PC-9 (cell line): ENCODE measurements at regions not wholly inside any gene's neighbourhood (a gene's known extent, or its start where the extent isn't known, plus 50 kb on each side); places are given as distances from the start of the nearest gene placed in this dataset.

ENCODE experiments used
- BruUV-seq: library from RNA; stranded (reverse); fragments of 400-500 nt; replicated peaks from 2 replicates; lab custom pipeline; 2021; lab: Mats Ljungman, UMichigan
- CTCF ChIA-PET: fragments of 300-600 bp; sonication (Branson Sonifier 250); formaldehyde crosslinking; loops from one replicate; lab custom pipeline; 2022; ENCODE audit warnings: antibody characterized with exemption; lab: Charles Lee
- POLR2A ChIA-PET: fragments of 300-600 bp; sonication (Branson Sonifier 250); formaldehyde crosslinking; loops from one replicate; lab custom pipeline; 2022; ENCODE audit warnings: antibody characterized with exemption; ENCODE audit not compliant: unreplicated experiment; lab: Charles Lee
- DNase-seq, 2 experiments: peaks; one replicate each; pipeline versions ENCODE4 v3.0.0 to v3.0.0-alpha.2; 2015 to 2022; ENCODE audit warnings: mixed read lengths in 1 of 2
- H2AFZ ChIP-seq: fragments of 200-600 bp; sonication (generic); 2 replicates; pipeline ENCODE4 v1.8.1; 2017; ENCODE audit warnings: antibody characterized with exemption
- H3F3A ChIP-seq: fragments of 200-600 bp; sonication (generic); 2 replicates; pipeline ENCODE4 v1.8.1; 2017; ENCODE audit warnings: antibody characterized with exemption, mild to moderate bottlenecking, low read depth; ENCODE audit not compliant: insufficient read depth
- H3K27ac ChIP-seq: fragments of 200-600 bp; sonication (generic); 2 replicates; pipeline ENCODE4 v1.6.1; 2016; ENCODE audit warnings: mixed run types
- H3K27me3 ChIP-seq: fragments of 200-600 bp; sonication (generic); 2 replicates; pipeline ENCODE4 v1.6.1; 2016; ENCODE audit warnings: low read depth, mixed run types; ENCODE audit not compliant: insufficient read depth
- H3K36me3 ChIP-seq: fragments of 200-600 bp; sonication (generic); 2 replicates; pipeline ENCODE4 v1.6.1; 2016; ENCODE audit warnings: low read depth, mixed run types
- H3K4me1 ChIP-seq: fragments of 200-600 bp; sonication (generic); replicated peaks from 2 replicates; pipeline ENCODE4 v1.6.1; 2016; ENCODE audit warnings: mixed run types; ENCODE audit not compliant: insufficient read depth
- H3K4me2 ChIP-seq: fragments of 200-600 bp; sonication (generic); 2 replicates; pipeline ENCODE4 v1.6.1; 2017; ENCODE audit warnings: mixed run types
- H3K4me3 ChIP-seq: fragments of 200-600 bp; sonication (generic); 2 replicates; pipeline ENCODE4 v1.6.1; 2016; ENCODE audit warnings: mixed run types
- H3K79me2 ChIP-seq: fragments of 200-600 bp; sonication (generic); 2 replicates; pipeline ENCODE4 v1.6.1; 2017; ENCODE audit warnings: low read depth, mixed run types
- H3K9me2 ChIP-seq: fragments of 200-600 bp; sonication (generic); 2 replicates; pipeline ENCODE4 v1.8.1; 2017; ENCODE audit warnings: mild to moderate bottlenecking; ENCODE audit not compliant: insufficient read depth
- H3K9me3 ChIP-seq: fragments of 200-600 bp; sonication (generic); 2 replicates; pipeline ENCODE4 v1.8.1; 2016; ENCODE audit warnings: low read depth; ENCODE audit not compliant: insufficient read depth
- H4K20me1 ChIP-seq: fragments of 200-600 bp; sonication (generic); 2 replicates; pipeline ENCODE4 v1.8.1; 2017; ENCODE audit not compliant: insufficient read depth
- EZH2 ChIP-seq: fragments of 200-600 bp; sonication (generic); IDR thresholded peaks from 2 replicates; pipeline ENCODE4 v1.8.0; 2017; ENCODE audit warnings: antibody characterized with exemption, low read depth
- intact Hi-C: fragments of 100-400 bp; cut with micrococcal nuclease; formaldehyde crosslinking; loops from one replicate; pipeline ENCODE4 v1.10.0; 2022; ENCODE audit not compliant: unreplicated experiment
- TF ChIP-seq, protein P1 (sequence below): fragments of 200-600 bp; sonication (generic); conservative IDR thresholded peaks from 2 replicates; pipeline ENCODE4 v1.6.1; 2017; ENCODE audit warnings: mixed run types, antibody characterized with exemption, mild to moderate bottlenecking, moderate library complexity

DNA sequence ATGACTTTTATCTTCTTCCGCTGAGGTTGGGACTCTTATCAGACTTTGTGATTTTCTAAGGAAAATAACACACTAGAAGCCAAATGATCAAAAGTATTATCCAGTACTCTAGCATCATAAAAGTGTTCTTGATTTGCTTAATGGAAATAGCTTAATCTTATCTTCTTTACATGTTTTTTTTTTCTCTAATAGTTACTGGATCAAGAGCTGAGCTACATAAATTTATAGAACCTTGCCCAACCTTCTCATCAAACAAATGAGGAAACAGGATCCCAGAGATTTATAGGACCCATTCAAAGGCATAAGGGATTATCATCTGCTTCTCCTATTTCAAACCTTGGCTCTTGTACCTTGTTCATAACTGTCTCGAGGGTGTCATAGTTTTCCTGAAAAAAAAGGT, 68.3 kb upstream of the WDR17 start:
- Histone ChIP-seq H3K9me2 (no peaks in the 10 kb centered on the region), H3K4me1 (no peaks in the 10 kb centered on the region), H3K36me3 (no peaks in the 10 kb centered on the region), H3K9me3 (no peaks in the 10 kb centered on the region), H4K20me1 (no peaks in the 10 kb centered on the region), H3K27ac (no peak overlapping the region), H2AFZ (no peak overlapping the region), H3K4me2 (no peak overlapping the region), H3K27me3 (no peaks in the 10 kb centered on the region), H3K4me3 (no peak overlapping the region), H3F3A (no peaks in the 10 kb centered on the region), H3K79me2 (no peaks in the 10 kb centered on the region)
- ChIA-PET CTCF (no interaction called here), POLR2A (no interaction called here)
- no TSS peak for BruUV-seq
- TF ChIP-seq, protein P1, sequence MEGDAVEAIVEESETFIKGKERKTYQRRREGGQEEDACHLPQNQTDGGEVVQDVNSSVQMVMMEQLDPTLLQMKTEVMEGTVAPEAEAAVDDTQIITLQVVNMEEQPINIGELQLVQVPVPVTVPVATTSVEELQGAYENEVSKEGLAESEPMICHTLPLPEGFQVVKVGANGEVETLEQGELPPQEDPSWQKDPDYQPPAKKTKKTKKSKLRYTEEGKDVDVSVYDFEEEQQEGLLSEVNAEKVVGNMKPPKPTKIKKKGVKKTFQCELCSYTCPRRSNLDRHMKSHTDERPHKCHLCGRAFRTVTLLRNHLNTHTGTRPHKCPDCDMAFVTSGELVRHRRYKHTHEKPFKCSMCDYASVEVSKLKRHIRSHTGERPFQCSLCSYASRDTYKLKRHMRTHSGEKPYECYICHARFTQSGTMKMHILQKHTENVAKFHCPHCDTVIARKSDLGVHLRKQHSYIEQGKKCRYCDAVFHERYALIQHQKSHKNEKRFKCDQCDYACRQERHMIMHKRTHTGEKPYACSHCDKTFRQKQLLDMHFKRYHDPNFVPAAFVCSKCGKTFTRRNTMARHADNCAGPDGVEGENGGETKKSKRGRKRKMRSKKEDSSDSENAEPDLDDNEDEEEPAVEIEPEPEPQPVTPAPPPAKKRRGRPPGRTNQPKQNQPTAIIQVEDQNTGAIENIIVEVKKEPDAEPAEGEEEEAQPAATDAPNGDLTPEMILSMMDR: no peak
- no peak for TF ChIP-seq EZH2
- intact Hi-C loops: no loop called here
- DNase-seq: no peak

DNA sequence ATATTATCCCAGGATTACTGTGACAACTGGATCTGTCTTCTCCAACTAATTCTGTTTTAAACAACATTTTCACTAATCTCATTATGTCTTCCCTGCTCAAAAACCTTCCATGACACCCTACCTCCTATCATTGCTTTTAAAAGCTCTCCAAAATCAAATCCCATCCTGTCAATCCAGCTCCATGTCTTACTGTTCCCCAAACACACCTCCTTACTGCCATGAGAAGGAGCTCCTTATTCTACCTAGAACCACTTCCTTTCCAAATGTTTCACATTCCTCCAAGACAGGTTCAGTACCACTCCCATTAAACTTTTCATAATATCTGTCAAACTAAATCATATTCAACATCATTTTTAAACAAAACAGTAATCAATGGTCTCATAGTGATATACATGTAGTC, 66.9 kb upstream of the WDR17 start:
- intact Hi-C loops: no loop called here
- no peaks in the 10 kb centered on the region for H3K27me3 ChIP-seq
- H3K9me3 ChIP-seq: no peaks in the 10 kb centered on the region
- H3K9me2 ChIP-seq: no peaks in the 10 kb centered on the region
- no peak overlapping the region for H3K27ac ChIP-seq
- no TSS peak for BruUV-seq
- H3F3A ChIP-seq: no peaks in the 10 kb centered on the region
- H2AFZ ChIP-seq: no peak overlapping the region
- no peaks in the 10 kb centered on the region for H3K36me3 ChIP-seq
- ChIA-PET CTCF (interaction anchor here (0.6 kb wide), 1 partner anchor 429 kb away, joined by 3 read pairs; no protein-coding TSS in a partner anchor), POLR2A (interaction anchor here (0.6 kb wide), 1 partner anchor 275 kb away, joined by 4 read pairs; no protein-coding TSS in a partner anchor)
- no peaks in the 10 kb centered on the region for H4K20me1 ChIP-seq
- peak in 1 of 2 experiments; percentile 2 for DNase-seq
- H3K4me2 ChIP-seq: no peak overlapping the region
- TF ChIP-seq EZH2: no peak
- TF ChIP-seq, protein P1: no peak
- no peak overlapping the region for H3K4me3 ChIP-seq
- no peaks in the 10 kb centered on the region for H3K79me2 ChIP-seq
- H3K4me1 ChIP-seq: no peaks in the 10 kb centered on the region

DNA sequence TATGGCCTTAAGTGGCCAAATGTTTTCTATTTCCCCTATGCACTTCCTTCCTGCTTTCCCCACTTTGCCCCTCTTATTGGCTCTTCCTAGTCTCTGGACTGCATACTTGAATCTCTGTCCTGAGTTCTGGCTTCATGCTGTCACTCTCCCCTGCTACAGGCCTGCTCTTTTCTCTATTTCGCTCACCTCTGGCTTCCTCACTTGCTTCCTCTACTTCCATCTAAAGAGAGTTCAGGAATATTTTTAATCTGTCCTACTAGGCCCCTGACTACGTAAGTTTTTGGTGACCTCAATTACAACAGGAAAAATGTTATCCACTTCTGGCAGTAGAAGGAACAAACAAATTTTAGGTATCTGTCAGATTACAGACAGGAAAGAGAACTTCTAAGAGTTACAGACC, 65.7 kb upstream of the WDR17 start:
- Histone ChIP-seq H3K79me2 (no peaks in the 10 kb centered on the region), H3K4me1 (no peaks in the 10 kb centered on the region), H3K4me2 (no peak overlapping the region), H3F3A (no peaks in the 10 kb centered on the region), H4K20me1 (no peaks in the 10 kb centered on the region), H2AFZ (no peak overlapping the region), H3K36me3 (no peaks in the 10 kb centered on the region), H3K9me2 (no peaks in the 10 kb centered on the region), H3K27me3 (no peaks in the 10 kb centered on the region), H3K27ac (no peak overlapping the region), H3K4me3 (no peak overlapping the region), H3K9me3 (no peaks in the 10 kb centered on the region)
- BruUV-seq: no TSS peak
- POLR2A ChIA-PET: no interaction called here
- TF ChIP-seq EZH2: no peak
- TF ChIP-seq, protein P1: no peak
- CTCF ChIA-PET: no interaction called here
- no peak for DNase-seq
- intact Hi-C loops: no loop called here
